ENCODE measurements at regions not wholly inside any gene's neighbourhood (a gene's known extent, or its start where the extent isn't known, plus 50 kb on each side); places are given as distances from the start of the nearest gene placed in this dataset.

GRCh38 chr10:118944959-118945633, 84.4 kb upstream of the NANOS1 start:
- Histone ChIP-seq H3K4me1 (no peaks in the 10 kb centered on the region), H3K27ac (no peak overlapping the region), H3K36me3 (no peaks in the 10 kb centered on the region), H3K9me3 (no peaks in the 10 kb centered on the region), H3K4me3 (no peak overlapping the region), H3K27me3 (no peaks in the 10 kb centered on the region)
- 85 to 87% methylated on average over 8 of the region's 8 CpGs for WGBS, 2 donors
- intact Hi-C loops (cut with DNase I): no loop called here
- no peak for TF ChIP-seq POLR2AphosphoS5 (IDR thresholded peaks at IDR 0.05)
- TF ChIP-seq CTCF (IDR thresholded peaks at IDR 0.05): no peak
- no peak for TF ChIP-seq EP300 (IDR thresholded peaks at IDR 0.05)
- no peak for TF ChIP-seq POLR2A (IDR thresholded peaks at IDR 0.05)
- no peak for DNase-seq

GRCh38 chr10:118948786-118949185, 80.7 kb upstream of the NANOS1 start:
- TF ChIP-seq POLR2A (IDR thresholded peaks at IDR 0.05) (no peak), CTCF (IDR thresholded peaks at IDR 0.05) (no peak), POLR2AphosphoS5 (IDR thresholded peaks at IDR 0.05) (no peak), EP300 (IDR thresholded peaks at IDR 0.05) (no peak)
- WGBS, 2 donors: 79 to 82% methylated on average over 3 of the region's 3 CpGs
- DNase-seq: no peak
- Histone ChIP-seq H3K27ac (no peak overlapping the region), H3K4me3 (no peak overlapping the region), H3K36me3 (no peaks in the 10 kb centered on the region), H3K4me1 (peaks cover 0 to 5% (median 2%) of the 10 kb centered on the region in 4 donors), H3K9me3 (no peaks in the 10 kb centered on the region), H3K27me3 (no peaks in the 10 kb centered on the region)
- intact Hi-C loops (cut with DNase I): no loop called here

- no peak overlapping the region for H3K4me3 ChIP-seq
- peaks cover 0 to 10% (median 5%) of the 10 kb centered on the region in 4 donors for H3K4me1 ChIP-seq
- no peaks in the 10 kb centered on the region for H3K9me3 ChIP-seq
- TF ChIP-seq POLR2AphosphoS5 (IDR thresholded peaks at IDR 0.05): no peak
- no peak for TF ChIP-seq EP300 (IDR thresholded peaks at IDR 0.05)
- TF ChIP-seq CTCF (IDR thresholded peaks at IDR 0.05): no peak
- TF ChIP-seq POLR2A (IDR thresholded peaks at IDR 0.05): no peak
- no peak overlapping the region for H3K27ac ChIP-seq
- intact Hi-C loops (cut with DNase I): no loop called here
- 62 to 77% methylated on average over 1 of the region's 1 CpG for WGBS, 2 donors
- H3K27me3 ChIP-seq: no peaks in the 10 kb centered on the region
- H3K36me3 ChIP-seq: no peaks in the 10 kb centered on the region
- DNase-seq: no peak
Observed at GRCh38 chr10:118950190-118950680, 79.3 kb upstream of the NANOS1 start.

- no peaks in the 10 kb centered on the region for H3K27me3 ChIP-seq
- H3K9me3 ChIP-seq: no peaks in the 10 kb centered on the region
- intact Hi-C loops (cut with DNase I): no loop called here
- no peak overlapping the region for H3K4me3 ChIP-seq
- 79 to 86% methylated on average over 11 of the region's 11 CpGs for WGBS, 2 donors
- H3K27ac ChIP-seq: no peak overlapping the region
- H3K36me3 ChIP-seq: no peaks in the 10 kb centered on the region
- DNase-seq: no peak
- TF ChIP-seq POLR2AphosphoS5 (IDR thresholded peaks at IDR 0.05) (no peak), POLR2A (IDR thresholded peaks at IDR 0.05) (no peak), EP300 (IDR thresholded peaks at IDR 0.05) (no peak), CTCF (IDR thresholded peaks at IDR 0.05) (no peak)
- peaks cover 0 to 10% (median 5%) of the 10 kb centered on the region in 4 donors for H3K4me1 ChIP-seq
Observed at GRCh38 chr10:118950997-118951637, 78.4 kb upstream of the NANOS1 start.
